Natural killer cell (primary cell): ENCODE measurements at regions not wholly inside any gene's neighbourhood (a gene's known extent, or its start where the extent isn't known, plus 50 kb on each side); places are given as distances from the start of the nearest gene placed in this dataset.

Experiments
- ATAC-seq, 3 donors: fragments of 150-1000 bp in 2 of 3; fragments of 200-7000 bp in 1 of 3; cut with Tn5 transposase; 1 replicate in 1 of 3; 2 replicates in 2 of 3; pipeline ENCODE4 v1.10.0; 2021; ENCODE audit warnings: mild to moderate bottlenecking in 2 of 3, moderate library complexity in 2 of 3
- DNase-seq, 2 donors: peaks; one replicate each; pipeline versions ENCODE4 v3.0.0 to v3.0.0-alpha.2; 2013 to 2021; ENCODE audit warnings: mixed read lengths in 1 of 2
- H3K27ac ChIP-seq: one replicate; pipeline ENCODE4 v1.5.1; 2013; ENCODE audit warnings: mild to moderate bottlenecking, low read length
- H3K27me3 ChIP-seq: one replicate; pipeline ENCODE4 v1.6.1; 2013; ENCODE audit warnings: low read length; ENCODE audit not compliant: control insufficient read depth, insufficient read depth
- H3K36me3 ChIP-seq: one replicate; pipeline ENCODE4 v1.6.1; 2013; ENCODE audit warnings: low read length; ENCODE audit not compliant: control insufficient read depth, insufficient read depth
- H3K4me1 ChIP-seq: one replicate; pipeline ENCODE4 v1.6.1; 2013; ENCODE audit warnings: low read length; ENCODE audit not compliant: control insufficient read depth, insufficient read depth
- H3K4me3 ChIP-seq: one replicate; pipeline ENCODE4 v1.5.1; 2013; ENCODE audit warnings: low read length
- H3K9me3 ChIP-seq: one replicate; pipeline ENCODE4 v1.6.1; 2013; ENCODE audit warnings: low read length; ENCODE audit not compliant: control insufficient read depth, insufficient read depth
- H3K27ac Mint-ChIP-seq, 2 donors: one replicate each; pipeline ENCODE4 v1.8.0; 2022; ENCODE audit warnings: mild to moderate bottlenecking in 2 of 2, mixed read lengths in 2 of 2, moderate library complexity in 1 of 2
- H3K27me3 Mint-ChIP-seq, 2 donors: one replicate each; pipeline ENCODE4 v1.8.0; 2022; ENCODE audit warnings: low read depth in 2 of 2, mixed read lengths in 2 of 2
- H3K36me3 Mint-ChIP-seq: one replicate; pipeline ENCODE4 v1.8.0; 2022; ENCODE audit warnings: mixed read lengths
- H3K4me1 Mint-ChIP-seq, 2 donors: one replicate each; pipeline ENCODE4 v1.8.0; 2022; ENCODE audit warnings: mixed read lengths in 2 of 2
- H3K4me3 Mint-ChIP-seq: one replicate; pipeline ENCODE4 v1.8.0; 2022; ENCODE audit warnings: mild to moderate bottlenecking, moderate library complexity, mixed read lengths
- H3K9me3 Mint-ChIP-seq, 2 donors: one replicate each; pipeline ENCODE4 v1.8.0; 2022; ENCODE audit warnings: mixed read lengths in 2 of 2
- WGBS: methylation state at CpG from one replicate; pipeline ENCODE4 v1.1.7; 2013; ENCODE audit warnings: missing lambda C conversion rate; ENCODE audit not compliant: insufficient coverage; 5-methylcytosine and 5-hydroxymethylcytosine counted together
- intact Hi-C: fragments of 100-400 bp; cut with micrococcal nuclease; formaldehyde crosslinking; loops from one replicate; pipeline ENCODE4 v1.14.2; 2022
- TF ChIP-seq, protein P1 (sequence below): fragments of 200-600 bp; IDR thresholded peaks from one replicate; pipeline ENCODE4 v1.8.0; 2022; ENCODE audit warnings: antibody characterized with exemption

DNA sequence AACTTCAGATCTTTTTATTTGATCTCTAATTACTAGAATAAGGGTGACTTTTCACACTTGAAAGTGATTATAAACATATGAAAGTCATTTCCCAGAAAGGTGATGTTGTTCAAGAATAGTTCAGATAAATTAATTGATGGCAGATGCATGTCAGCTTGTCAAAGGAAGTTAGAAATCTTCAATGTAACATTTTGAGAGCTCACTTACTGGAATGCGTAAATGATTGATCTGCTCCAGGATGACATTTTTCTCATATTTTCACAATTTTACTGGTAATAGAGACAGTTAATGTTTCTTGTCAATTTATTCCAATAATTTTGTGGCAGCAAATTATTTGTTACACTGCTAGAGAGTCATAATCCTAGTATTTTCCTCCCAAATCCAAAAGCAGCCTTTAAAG, 424.2 kb downstream of the PLA2G4A start:
- TF ChIP-seq, protein P1, sequence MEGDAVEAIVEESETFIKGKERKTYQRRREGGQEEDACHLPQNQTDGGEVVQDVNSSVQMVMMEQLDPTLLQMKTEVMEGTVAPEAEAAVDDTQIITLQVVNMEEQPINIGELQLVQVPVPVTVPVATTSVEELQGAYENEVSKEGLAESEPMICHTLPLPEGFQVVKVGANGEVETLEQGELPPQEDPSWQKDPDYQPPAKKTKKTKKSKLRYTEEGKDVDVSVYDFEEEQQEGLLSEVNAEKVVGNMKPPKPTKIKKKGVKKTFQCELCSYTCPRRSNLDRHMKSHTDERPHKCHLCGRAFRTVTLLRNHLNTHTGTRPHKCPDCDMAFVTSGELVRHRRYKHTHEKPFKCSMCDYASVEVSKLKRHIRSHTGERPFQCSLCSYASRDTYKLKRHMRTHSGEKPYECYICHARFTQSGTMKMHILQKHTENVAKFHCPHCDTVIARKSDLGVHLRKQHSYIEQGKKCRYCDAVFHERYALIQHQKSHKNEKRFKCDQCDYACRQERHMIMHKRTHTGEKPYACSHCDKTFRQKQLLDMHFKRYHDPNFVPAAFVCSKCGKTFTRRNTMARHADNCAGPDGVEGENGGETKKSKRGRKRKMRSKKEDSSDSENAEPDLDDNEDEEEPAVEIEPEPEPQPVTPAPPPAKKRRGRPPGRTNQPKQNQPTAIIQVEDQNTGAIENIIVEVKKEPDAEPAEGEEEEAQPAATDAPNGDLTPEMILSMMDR: no peak
- no peaks in the 10 kb centered on the region for H3K36me3 ChIP-seq
- intact Hi-C loops: no loop called here
- H3K9me3 ChIP-seq: no peaks in the 10 kb centered on the region
- no CpG with 5 or more reads among the region's 1 CpG for WGBS
- no peaks in the 10 kb centered on the region for H3K27me3 ChIP-seq
- Mint-ChIP-seq H3K9me3 (peaks cover 2 to 6% of the 10 kb centered on the region in 2 donors), H3K27me3 (no peaks in the 10 kb centered on the region), H3K4me1 (no peaks in the 10 kb centered on the region), H3K4me3 (no peak overlapping the region), H3K27ac (no peak overlapping the region), H3K36me3 (no peaks in the 10 kb centered on the region)
- H3K27ac ChIP-seq: no peak overlapping the region
- no peaks in the 10 kb centered on the region for H3K4me1 ChIP-seq
- DNase-seq (no peak), ATAC-seq (no peak)
- no peak overlapping the region for H3K4me3 ChIP-seq

DNA sequence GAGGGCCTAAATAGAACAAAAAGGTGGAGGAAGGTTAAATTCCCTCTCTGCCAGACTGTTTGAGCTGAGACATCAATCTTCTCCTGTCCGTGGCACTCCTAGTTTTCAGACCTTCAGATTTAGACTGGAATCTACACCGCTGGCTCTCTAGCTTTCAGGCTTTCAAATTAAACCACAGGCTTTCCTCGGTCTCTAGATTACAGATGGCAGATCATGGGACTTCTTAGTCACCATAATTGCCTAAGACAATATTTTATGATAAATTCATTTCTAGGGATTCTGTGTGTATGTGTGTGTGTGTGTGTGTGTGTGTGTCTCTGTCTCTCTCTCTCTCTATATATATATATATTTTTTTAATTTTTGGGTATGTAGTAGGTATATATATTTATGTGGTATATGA, 428.7 kb downstream of the PLA2G4A start:
- Mint-ChIP-seq H3K27me3 (no peaks in the 10 kb centered on the region), H3K4me3 (no peak overlapping the region), H3K27ac (no peak overlapping the region), H3K9me3 (peaks cover 4 to 6% of the 10 kb centered on the region in 2 donors), H3K36me3 (no peaks in the 10 kb centered on the region), H3K4me1 (no peaks in the 10 kb centered on the region)
- no peaks in the 10 kb centered on the region for H3K4me1 ChIP-seq
- no peaks in the 10 kb centered on the region for H3K9me3 ChIP-seq
- DNase-seq: no peak
- no peaks in the 10 kb centered on the region for H3K27me3 ChIP-seq
- intact Hi-C loops: no loop called here
- WGBS: 91% methylated on average over 3 of the region's 3 CpGs
- no peak overlapping the region for H3K27ac ChIP-seq
- H3K36me3 ChIP-seq: no peaks in the 10 kb centered on the region
- TF ChIP-seq, protein P1: no peak
- H3K4me3 ChIP-seq: no peak overlapping the region
- ATAC-seq: no peak

DNA sequence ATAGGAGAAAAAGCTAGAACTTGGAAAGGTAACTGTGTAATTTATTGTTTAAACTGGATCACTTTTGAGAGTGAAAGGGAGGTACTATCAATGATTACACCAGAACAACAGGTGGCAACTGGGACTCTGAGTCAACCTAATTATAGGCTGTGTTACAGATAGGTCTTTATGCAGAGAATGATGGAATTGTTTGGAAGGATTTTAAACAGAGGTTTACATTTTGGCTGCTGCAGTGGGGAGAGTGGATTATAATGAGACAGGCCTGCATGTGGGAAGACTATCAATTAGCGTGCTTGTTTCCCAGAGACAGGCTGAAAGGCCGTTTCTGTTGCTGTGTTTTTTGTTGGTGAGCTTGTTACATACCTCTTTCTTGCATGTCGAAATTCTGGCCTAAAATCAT, 432.9 kb downstream of the PLA2G4A start:
- WGBS: 75% methylated on average over 3 of the region's 3 CpGs
- no peaks in the 10 kb centered on the region for H3K36me3 Mint-ChIP-seq
- ATAC-seq: no peak
- H3K27ac ChIP-seq: no peak overlapping the region
- H3K9me3 ChIP-seq: no peaks in the 10 kb centered on the region
- no peaks in the 10 kb centered on the region for H3K4me1 Mint-ChIP-seq
- no peaks in the 10 kb centered on the region for H3K27me3 Mint-ChIP-seq
- TF ChIP-seq, protein P1: no peak
- H3K4me3 ChIP-seq: no peak overlapping the region
- intact Hi-C loops: no loop called here
- DNase-seq: no peak
- H3K36me3 ChIP-seq: no peaks in the 10 kb centered on the region
- H3K9me3 Mint-ChIP-seq: peaks cover 2 to 6% of the 10 kb centered on the region in 2 donors
- H3K27me3 ChIP-seq: no peaks in the 10 kb centered on the region
- no peak overlapping the region for H3K27ac Mint-ChIP-seq
- no peaks in the 10 kb centered on the region for H3K4me1 ChIP-seq
- H3K4me3 Mint-ChIP-seq: no peak overlapping the region

DNA sequence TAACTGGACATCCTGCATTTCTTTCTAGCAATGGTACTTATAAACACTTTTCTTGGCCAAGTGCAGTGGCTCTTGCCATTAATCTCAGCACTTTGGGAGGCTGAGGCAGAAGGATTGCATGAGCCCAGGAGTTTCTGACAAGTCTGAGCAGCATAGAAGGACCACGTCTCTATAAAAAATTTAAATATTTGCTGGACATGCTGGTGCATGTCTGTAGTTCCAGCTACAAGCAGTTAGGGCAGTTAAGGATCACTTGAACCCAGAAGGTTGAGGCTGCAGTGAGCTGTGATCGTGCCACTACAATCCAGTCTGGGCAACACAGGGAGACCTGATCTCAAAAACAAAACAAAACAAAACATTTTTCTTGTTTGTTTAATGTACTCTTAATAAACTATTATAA, 434.0 kb downstream of the PLA2G4A start:
- TF ChIP-seq, protein P1: no peak
- Histone ChIP-seq H3K36me3 (no peaks in the 10 kb centered on the region), H3K4me1 (no peaks in the 10 kb centered on the region), H3K27ac (no peak overlapping the region), H3K9me3 (no peaks in the 10 kb centered on the region), H3K27me3 (no peaks in the 10 kb centered on the region), H3K4me3 (no peak overlapping the region)
- Mint-ChIP-seq H3K4me3 (no peak overlapping the region), H3K27ac (no peak overlapping the region), H3K4me1 (no peaks in the 10 kb centered on the region), H3K36me3 (no peaks in the 10 kb centered on the region), H3K27me3 (no peaks in the 10 kb centered on the region), H3K9me3 (peaks cover 6 to 7% of the 10 kb centered on the region in 2 donors)
- ATAC-seq: no peak
- intact Hi-C loops: no loop called here
- 80% methylated on average over 2 of the region's 2 CpGs for WGBS
- no peak for DNase-seq
